GM18907 (cell line): ENCODE measurements at regions not wholly inside any gene's neighbourhood (a gene's known extent, or its start where the extent isn't known, plus 50 kb on each side); places are given as distances from the start of the nearest gene placed in this dataset.
"Not testable (repeated sequence)": the region's sequence is repeated elsewhere in the genome, so short reads cannot be mapped to it uniquely, and the experiment has no call there.

ENCODE experiments used
- ATAC-seq: cut with Tn5 transposase; IDR thresholded peaks from one replicate; pipeline ENCODE4 v1.9.1; 2021; ENCODE audit warnings: mild to moderate bottlenecking, moderate library complexity; ENCODE audit not compliant: unreplicated experiment

DNA sequence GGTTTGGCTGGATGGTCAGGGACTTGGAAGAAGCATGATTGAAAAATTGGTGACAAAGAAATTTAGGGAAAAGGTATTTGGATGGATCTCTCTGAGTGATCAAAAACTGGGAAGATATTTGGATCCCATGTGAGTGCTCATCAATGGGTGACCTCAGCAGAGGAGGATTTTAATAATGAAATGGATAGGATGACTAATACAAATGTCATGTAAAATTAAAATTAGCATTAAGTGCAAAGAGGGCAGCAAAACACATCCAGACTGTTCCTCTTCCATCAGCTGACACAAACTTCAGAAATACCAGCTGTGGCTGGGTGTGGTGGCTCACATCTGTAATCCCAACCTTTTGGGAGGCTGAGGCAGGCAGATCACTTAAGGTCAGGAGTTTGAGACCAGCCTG lies 151.7 kb downstream of the THBS2 start:
- ATAC-seq = no peak

DNA sequence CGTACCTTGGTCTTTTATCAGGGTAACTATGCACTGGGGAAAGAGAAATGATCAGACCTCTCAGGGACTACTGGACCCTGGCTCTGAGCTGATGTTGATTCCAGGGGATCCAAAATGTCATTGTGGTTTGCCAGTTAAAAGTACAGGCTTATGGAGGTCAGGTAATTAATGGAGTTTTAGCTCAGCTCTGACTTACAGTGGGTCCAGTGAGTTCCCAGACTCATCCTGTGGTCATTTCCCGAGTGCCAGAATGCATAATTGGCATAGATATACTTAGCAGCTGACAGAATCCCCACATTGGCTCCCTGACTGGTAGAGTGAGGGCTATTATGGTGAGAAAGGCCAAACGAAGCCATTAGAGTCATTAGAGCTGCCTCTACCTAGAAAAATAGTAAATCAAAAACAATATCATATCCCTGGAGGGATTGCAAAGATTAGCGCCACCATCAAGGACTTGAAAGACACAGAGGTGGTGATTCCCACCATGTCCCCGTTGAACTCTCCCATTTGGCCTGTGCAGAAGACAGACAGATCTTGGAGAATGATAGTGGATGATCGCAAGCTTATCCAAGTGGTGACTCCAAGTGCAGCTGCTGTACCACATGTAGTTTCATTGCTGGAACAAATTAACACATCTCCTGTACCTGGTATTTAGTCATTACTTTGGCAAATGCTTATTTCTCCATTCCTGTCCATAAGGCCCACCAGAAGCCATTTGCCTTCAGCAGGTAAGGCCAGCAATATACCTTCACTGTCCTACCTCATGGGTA lies 152.4 kb downstream of the THBS2 start:
- ATAC-seq = no peak

DNA sequence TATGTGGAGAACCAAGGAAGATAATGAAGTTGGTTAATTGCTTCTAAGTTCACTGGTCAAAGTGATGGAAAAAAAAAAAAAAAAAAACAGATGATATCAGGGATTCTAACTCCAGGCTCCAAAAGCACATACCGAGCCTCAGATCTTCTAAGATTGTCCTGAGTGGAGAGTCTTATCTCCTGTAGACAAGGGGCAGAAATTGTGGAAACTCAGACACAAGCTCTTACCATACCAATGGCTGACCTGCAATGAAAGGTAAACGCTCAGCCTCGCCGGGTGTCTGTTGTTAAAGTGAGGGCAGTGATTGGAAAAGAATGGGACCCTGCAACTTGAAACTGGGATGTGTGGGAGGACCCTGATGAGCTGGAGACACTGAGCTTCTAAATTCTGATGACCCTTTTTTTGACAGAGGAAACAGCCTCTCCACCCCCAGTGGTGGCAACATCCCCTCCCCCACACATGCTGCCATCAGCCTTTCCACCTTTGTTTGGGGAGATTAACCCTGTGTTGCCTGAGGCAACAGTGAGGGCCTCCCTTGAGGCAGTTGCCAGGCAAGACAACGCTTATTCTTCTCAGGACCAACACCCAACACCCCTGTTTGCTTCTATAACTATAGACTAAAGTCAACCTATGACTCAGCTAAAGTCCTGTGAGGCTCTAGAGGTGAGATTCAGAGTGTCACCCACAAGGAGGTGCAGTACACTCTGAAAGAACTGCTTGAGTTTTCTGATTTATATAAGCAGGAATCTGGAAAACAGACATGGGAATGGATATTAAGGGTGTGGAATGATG lies 154.0 kb downstream of the THBS2 start:
- ATAC-seq = no peak

DNA sequence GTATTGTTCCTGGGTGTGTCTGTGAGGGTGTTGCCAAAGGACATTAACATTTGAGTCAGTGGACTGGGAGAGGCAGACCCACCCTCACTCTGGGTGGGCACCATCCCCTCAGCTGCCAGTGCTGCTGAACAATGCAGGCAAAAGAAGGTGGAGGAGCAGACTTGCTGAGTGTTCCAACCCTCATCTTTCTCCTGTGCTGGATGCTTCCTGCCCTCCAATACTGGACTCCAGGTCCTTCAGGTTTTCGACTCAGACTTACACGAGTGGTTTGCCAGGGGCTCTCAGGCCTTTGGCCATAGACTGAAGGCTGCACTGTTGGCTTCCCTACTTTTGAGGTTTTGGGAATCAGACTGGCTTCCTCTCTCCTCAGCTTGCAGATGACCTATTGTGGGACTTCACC lies 155.0 kb downstream of the THBS2 start:
- not testable (repeated sequence) for ATAC-seq

DNA sequence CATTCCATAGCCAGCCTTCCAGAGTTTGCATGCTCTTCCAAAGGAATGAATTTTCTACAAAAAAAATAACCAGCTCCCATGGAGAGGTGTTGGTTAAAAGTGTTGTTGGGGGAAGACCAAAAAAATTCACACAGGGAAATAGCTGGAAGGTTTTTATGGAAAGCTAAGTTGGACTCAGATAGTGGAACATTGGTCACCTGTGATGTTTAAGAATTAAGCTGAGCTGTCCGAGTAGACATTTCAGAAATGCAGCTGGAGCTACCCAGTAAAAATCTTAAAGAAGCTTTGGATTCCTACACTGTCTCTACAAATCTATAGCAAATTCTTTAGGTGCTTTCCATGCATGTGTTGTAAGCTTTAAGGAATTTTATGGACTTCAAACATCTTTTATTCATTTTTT lies 155.5 kb downstream of the THBS2 start:
- no peak for ATAC-seq

DNA sequence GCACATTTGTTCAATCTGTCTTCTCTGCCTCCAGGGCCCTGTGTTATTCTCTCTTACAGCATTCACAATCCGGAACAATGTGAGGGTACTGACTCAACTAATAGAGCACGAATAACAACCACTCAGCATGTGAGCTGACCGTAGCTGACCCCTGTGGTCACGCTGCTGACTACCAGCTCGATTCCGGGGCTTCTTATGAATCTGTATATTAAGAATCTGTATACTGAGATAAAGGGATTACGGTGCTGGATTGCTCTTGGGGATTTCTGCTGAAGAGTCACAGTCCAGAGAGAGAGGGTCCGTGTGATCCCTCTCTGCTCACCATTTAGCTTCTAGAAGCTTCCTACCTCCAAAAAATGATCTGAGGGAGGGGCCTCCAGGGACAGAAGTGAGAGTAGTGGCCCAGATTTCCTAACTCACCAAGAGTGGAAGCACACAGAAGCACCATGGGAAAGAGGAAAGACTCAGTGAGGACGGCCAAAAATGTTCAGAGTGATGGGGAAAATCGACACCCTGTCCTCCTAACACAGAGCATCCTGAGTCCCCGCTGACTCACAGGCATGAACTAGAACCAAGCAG lies 156.2 kb downstream of the THBS2 start:
- no peak for ATAC-seq

DNA sequence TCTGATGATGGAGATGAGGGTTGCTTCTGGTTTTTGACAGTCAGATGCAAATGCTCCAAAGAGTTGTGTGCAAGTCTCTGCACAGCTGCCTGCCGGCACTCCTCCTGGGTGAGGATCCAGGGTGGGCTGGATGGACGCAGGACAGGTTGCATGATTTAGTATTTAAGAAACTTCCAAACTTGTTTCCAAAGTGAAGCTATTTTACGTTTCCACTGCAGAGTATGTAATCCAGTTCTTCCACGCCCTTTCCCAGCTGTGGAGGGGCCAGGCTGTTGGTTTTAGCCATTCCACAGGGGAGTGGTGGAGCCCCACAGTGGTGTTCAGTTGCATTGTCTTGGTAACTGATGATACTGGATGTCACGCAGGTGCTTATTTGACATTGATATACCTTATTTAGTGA lies 157.3 kb downstream of the THBS2 start:
- no peak for ATAC-seq

DNA sequence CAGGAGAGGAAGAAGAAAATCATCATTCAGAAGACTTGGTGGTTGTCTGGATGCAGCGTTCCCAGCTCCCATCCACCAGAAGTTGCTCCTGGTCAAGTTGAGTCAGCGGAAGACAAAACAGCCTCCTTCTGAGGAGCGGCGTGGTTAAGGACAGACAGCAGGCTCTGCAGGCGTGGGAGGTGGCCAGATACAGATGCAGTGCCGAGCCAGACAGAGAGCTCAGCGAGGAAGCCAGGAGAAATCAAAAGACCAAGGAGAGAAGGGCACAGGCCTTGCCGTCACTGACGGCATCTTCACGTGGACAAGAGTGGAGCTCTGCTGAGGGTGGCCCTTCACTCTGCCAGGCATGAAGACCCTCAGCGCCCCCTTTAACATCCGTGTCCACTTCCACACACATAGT lies 158.5 kb downstream of the THBS2 start:
- no peak for ATAC-seq

DNA sequence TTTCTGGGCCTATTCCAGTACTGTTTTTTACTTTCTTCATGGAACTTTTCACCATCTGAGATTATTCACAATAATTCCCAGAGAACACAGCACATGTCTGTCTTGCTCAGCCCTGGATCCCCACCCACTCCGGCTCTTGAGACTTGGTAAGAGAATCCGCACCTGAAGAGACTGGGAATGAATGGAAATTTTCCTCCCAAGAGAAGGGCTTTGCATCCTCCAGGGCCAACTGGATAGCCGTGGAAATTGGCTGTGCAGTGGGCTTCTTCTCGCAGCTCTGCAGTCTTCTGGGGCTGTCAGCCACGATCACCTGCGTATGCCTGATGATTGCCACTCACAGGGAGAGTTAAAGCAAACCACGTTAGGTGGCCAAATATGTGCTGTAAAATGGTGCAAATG lies 159.1 kb downstream of the THBS2 start:
- no peak for ATAC-seq

DNA sequence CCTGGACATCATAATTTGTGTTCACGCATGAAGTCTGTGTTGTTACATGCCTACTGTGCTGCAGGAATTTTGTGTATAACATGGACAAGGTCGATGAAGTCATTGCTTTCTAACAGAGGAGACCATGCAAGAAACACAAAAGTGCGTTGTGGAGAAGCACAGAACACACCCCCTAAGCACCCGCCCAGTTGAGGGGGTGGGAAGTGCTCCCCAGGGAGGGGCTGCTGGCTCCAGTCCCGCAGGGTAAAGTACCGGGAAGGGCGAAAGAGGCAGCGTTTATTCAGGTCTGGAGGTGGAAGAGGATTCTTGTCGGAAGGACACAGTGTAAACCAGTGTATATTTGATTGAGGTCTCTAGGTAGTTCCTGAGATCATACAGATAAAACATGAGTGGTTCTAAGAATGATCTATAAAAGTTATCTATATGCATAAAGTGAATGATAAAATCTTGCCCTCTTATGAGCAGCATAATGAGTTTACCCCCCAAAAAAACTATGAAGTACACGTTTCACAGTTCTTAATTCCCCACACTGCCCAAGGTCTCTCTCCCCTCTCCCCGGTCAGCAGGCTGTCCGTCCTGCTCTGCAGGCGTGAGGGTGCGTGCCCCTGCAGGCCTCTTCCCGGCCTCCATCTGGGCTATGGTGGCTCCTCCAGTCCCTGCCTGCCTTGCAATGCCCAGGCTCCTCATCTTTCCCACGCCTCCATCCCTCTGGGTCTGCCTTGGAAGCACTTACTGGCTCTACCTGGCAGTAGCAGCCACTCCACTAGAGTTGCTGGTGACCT lies 159.7 kb downstream of the THBS2 start:
- no peak for ATAC-seq

DNA sequence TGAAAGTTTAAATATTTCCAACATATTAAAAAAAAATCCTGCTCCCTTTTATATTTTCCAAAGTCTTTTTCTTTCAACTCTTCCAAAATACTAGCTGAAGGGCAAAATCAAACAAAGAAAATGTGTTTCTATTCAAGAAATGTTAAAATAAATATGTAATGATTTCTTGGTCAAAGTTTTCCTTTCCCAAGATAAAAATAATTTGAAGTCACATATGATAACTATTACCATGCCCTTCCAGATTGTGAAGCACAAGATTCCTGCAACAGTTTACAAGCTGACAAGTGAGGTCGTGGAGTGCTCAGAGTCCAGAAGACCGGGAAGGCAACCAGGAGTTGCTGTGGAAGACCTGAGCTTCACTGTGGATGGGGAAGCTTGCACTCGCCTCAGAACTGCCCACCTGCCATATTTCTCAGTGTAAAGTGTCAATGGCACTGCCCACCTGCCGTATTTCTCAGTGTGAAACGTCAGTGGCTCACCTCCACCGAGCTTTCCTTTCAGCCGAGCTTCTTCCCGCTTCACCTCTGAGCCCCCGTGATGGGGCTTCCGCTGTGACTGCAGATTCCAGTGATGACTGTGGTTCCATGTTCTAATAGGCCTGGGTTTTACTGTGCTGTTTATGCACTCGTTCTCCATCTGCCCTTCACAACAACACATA lies 160.5 kb downstream of the THBS2 start:
- ATAC-seq = no peak

DNA sequence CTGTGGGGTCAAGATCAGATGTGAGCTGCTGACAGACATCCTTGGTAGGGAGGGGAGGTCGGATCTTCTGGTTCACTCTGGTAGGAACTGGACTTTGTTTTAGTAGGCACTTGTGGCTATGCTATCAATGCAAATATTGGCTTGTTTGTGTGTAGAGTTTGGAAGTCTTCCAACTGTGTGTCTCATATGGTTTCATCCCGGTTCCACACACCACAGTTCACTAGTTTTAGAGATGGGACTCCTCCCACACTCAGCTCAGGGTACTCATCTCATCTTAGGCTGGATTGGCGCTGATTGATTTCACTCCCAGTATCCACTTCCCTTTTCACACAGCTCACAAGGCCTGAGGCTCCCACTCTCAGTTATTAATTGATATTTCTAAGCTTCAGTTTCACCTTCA lies 161.3 kb downstream of the THBS2 start:
- ATAC-seq = peak; percentile 94

DNA sequence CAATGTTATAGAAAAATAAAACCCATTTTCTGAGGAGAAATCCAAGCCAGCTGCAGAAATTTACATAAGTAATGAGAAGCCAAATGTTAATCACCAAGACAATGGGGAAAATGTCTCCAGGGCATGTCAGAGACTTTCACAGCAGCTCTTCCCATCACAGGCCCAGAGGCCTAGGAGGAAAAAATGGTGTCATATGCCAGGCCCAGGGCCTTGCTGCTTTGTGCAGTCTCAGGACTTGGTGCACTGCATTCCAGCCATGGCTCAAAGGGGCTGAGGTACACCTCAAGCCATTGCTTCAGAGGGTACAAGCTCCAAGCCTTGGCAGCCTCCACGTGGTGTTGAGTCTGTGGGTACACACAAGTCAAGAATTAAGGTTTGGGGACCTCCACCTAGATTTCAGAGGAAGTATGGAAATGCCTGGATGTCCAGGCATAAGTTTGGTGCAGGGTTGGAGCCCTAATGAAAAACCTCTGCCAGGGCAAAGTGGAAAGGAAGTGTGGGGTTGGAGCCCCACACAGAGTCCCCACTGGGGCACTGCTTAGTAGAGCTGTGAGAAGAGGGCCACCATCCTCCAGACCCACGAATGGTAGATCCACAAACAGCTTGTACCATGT lies 163.0 kb downstream of the THBS2 start:
- ATAC-seq = not testable (repeated sequence)

DNA sequence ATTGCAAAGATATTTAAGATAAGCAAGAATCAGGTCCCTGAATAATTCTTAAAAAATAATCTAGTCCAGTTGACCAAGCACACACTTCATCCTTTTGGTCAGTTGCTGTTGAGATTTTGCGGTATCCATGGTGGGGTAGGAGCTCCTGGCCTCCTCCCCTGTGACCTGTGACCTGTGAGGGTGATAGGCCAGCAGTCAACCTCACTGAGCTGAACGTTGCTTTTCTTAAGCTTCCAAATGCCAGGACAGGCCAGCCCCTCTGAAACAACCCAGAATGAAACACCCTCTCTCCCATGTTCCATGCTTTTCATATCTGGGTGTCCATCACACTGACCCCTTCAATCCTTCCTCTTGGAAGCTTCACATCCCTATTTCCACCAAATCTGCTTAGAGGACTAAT lies 164.9 kb downstream of the THBS2 start:
- ATAC-seq = no peak

DNA sequence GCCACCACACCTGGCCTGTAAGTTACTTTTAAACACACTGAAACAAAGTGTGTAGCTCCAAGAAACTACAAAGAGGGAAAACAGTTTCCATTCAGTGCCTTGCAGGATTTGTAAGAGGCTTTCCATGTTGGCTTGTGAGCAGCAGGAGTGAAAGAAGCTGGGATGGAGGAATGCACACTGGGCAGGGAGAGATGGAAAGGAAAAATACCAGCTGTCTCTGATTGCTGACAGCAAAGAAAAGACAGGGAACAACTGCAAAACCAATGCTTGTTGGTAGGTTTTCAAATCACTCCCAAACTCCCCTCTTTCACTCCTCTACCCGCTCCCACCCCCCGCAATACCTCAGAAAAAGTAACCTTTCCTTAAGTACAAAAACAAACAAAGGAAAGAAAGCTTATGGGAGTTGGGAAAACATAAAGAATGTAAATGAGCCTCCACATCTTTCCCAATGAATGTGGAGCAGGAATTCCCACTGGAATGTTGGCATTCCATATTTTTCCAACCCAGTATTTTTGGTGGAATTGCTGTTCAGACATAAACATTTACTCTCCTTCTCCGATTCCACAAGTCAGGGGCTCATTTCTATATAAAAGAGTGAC lies 166.1 kb downstream of the THBS2 start:
- ATAC-seq = no peak

DNA sequence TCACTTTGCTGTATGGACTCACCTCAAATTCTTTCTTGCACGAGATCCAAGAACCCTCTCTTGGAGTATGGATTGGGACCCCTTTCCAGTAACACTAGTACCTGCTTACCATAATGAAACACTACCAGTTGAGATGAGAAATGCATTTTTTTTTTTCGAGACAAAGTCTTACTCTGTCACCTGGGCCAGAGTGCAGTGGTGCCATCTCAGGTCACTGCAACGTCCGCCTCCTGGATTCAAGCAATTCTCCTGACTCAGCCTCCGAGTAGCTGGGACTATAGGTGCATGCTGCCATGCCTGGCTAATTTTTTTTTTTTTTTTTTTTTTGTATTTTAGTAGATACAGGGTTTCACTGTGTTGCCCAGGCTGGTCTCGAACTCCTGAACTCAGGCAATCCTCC lies 167.0 kb downstream of the THBS2 start:
- not testable (repeated sequence) for ATAC-seq

DNA sequence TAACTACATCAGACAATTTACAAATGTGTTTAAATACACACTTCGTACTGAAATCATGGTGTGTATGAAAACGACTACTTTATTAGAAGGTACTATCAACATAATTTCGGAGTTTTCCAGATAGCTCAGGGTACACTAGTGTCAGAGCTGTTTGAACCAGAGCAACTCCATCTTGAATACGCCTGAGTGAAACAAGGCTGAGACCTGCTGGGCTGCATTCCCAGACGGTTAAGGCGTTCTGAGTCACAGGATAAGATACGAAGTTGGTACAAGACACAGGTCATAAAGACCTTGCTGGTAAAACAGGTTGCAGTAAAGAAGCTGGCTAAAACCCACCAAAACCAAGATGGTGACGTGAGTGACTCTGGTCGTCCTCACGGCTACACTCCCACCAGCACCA lies 167.6 kb downstream of the THBS2 start:
- ATAC-seq = no peak

DNA sequence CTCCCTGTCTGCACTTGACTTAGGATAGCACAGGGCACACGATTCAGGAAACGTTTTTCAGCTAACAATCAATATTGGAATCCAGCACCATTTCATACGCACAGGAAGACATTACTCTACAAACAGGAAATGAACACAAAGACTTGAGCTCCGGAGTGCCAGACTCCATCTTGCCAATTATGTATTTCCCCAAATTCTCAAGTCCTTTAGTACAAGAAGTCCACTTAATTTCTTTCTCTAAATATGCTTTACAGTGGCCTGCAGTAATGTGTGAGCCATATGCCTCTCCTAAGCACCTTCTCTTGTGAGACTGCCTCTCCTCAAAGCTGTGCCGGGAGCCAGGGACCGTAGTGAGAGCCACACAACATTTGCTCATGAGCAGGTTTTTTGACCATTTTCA lies 168.2 kb downstream of the THBS2 start:
- ATAC-seq = no peak

DNA sequence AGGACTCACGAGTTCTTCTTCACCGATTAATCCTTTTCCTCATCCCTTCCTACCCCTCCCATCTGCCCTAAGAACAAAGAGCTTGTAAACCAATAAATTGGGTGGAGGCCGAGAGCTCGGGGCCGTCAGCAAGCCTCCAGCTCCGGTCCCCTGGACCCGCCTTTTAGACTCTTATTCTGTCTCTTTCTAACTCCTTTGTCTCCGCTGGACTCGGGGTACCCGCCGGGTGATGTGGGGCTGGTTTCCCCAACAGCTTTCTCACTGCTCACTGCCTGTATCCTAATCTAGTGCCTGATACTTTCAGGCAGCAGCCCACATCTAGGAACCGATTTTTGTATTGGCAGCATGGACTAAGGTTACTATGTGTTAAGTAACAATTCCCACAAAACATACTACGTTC lies 169.1 kb downstream of the THBS2 start:
- ATAC-seq = not testable (repeated sequence)

DNA sequence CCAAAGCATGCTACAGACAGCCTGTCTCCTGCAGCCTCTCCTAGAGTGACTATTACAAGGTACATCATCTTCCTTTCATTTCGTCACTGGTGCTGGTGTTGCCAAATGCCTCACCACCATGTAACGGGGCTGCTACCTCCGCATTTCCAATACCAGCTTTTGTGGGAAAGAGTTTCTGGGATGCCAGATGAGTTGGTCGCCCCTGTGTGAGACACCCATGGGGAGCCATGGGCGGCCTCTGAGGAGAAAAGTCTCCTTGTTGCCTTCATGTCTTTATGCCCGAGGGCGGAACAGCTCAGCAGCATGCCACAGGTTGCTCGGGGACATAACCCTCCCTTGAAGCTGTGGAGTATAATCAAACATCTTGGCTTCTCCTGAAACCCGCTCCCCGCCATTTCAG lies 169.6 kb downstream of the THBS2 start:
- no peak for ATAC-seq
